Breast epithelium (tissue), 3 donors: ENCODE measurements at regions not wholly inside any gene's neighbourhood (a gene's known extent, or its start where the extent isn't known, plus 50 kb on each side); places are given as distances from the start of the nearest gene placed in this dataset.

Experiments
- CTCF ChIP-seq, 3 donors: fragments of 450-650 bp; IDR thresholded peaks; one replicate each; pipeline ENCODE4 v1.5.1; 2016 to 2017; ENCODE audit warnings: antibody characterized with exemption in 3 of 3, mild to moderate bottlenecking in 3 of 3, moderate library complexity in 3 of 3
- POLR2A ChIP-seq: fragments of 450-650 bp; IDR thresholded peaks from one replicate; pipeline ENCODE4 v1.6.1; 2016; ENCODE audit warnings: antibody characterized with exemption, mild to moderate bottlenecking, moderate library complexity
- POLR2AphosphoS5 ChIP-seq, 3 donors: sonication (generic); formaldehyde crosslinking; IDR thresholded peaks; one replicate each; pipeline ENCODE4 v1.6.1; 2017; ENCODE audit warnings: antibody characterized with exemption in 3 of 3

GRCh38 chr3:84573962-84574361 is 384.8 kb upstream of the CADM2 start:
- TF ChIP-seq CTCF (IDR thresholded peaks at IDR 0.05) (no peak), POLR2A (no peak), POLR2AphosphoS5 (IDR thresholded peaks at IDR 0.05) (no peak)
